ENCODE measurements at regions not wholly inside any gene's neighbourhood (a gene's known extent, or its start where the extent isn't known, plus 50 kb on each side); places are given as distances from the start of the nearest gene placed in this dataset.
"Not testable (repeated sequence)": the region's sequence is repeated elsewhere in the genome, so short reads cannot be mapped to it uniquely, and the experiment has no call there.

DNA sequence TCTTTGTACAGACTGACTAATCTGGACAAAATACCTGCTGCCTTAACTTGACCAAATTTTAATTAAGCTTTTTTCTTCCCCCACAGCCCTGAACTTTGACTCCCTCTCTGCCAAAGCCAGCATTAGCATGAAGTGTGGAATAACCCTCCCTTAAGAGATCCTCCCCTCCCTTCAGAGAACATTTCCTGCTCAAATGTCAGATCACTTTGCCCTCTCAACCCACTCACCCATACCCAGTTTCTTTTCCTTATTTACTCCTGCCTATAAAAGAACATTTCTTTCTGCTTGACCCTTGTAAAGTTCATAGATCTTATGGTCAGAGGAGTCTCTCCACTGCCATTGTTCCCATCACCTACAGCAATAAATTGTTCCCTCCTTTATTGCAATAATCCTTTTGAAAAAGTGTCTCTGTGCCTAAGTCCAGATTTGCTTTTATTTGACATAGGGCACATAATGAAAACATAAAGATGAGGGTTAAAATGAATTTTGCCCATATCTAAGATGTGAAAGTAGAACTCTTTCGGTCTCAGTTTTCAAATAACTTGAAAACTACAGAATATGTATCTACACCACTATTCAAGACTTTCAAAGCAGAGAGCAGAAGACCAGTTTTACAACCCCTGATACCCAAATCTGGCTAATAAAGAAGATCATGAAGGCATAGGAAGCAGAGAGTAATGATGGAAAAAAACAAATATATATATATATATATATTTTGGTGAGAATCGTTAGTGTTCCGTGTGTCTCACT is 289.7 kb upstream of the ANXA10 start:
- no peak for DNase-seq (ENCODE audit: low spot score)
- no peak for ATAC-seq

GRCh38 chr4:167811958-167812357 is 280.4 kb upstream of the ANXA10 start:
- no peak for ATAC-seq
- no peak for DNase-seq (ENCODE audit: low spot score)

DNA sequence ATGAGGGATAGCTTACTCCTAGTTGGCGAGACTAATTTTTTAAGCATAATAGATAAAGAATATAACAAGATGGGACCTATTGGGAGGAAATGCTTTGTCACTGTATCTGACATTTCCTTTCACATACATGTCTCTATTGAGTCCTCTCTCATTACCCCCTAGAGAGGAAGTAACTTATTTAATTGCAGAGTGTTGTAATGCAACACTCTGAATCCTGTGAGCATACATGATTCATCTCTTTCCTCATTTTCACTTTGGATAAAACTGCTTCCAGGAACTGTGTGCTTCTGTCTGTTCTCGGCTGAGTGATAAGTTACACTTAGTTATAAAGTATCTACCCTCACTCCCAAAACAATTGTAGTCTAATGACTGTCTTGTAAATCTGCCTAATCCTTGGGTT is 266.1 kb upstream of the ANXA10 start:
- DNase-seq (ENCODE audit: low spot score) (no peak), ATAC-seq (no peak)

GRCh38 chr4:167831855-167832254 is 260.5 kb upstream of the ANXA10 start:
- ATAC-seq (no peak), DNase-seq (ENCODE audit: low spot score) (no peak)

DNA sequence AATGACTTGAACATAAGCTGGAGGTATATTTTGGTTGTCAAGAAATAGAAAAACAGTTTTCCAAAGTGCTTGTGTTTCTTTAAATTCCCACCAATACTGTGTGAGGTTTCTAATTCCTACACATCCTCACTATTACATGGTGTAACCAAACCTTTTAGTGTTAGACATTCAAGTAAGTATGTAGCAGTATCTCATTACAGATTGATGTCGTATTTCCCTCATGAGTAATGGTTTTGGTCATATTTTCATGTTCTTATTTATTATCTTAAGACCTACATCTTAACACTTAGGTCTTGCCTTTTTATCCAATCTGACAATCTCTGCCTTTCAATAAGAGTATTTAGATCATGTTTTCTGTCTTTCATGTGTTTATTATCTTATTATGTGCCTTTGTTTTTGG is 253.7 kb upstream of the ANXA10 start:
- no peak for DNase-seq (ENCODE audit: low spot score)
- no peak for ATAC-seq

DNA sequence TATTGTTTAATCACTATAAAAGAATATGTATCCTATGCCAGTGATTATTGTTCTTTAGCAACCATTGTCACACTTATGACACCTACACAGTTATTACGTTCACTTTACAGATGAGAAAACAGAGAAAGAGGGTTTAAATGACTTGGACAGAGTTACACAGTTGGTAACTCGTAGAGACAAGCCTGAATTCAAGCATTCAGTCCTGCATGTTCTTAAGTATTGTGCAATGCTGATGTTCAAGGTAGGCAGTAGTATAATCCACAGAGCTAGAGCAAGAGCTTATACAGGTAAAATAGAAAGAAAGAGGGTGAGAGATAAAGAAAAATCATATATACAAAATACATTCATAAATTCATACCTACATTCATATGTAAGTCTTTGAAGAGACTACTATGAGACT is 249.8 kb upstream of the ANXA10 start:
- no peak for ATAC-seq
- no peak for DNase-seq (ENCODE audit: low spot score)

- no peak for DNase-seq (ENCODE audit: low spot score)
- ATAC-seq: no peak
Measured at GRCh38 chr4:167854881-167855280, 237.5 kb upstream of the ANXA10 start.

GRCh38 chr4:167858127-167858526 is 234.2 kb upstream of the ANXA10 start:
- not testable (repeated sequence) for ATAC-seq; DNase-seq (ENCODE audit: low spot score)

GRCh38 chr4:167867191-167867590 is 225.1 kb upstream of the ANXA10 start:
- ATAC-seq (no peak), DNase-seq (ENCODE audit: low spot score) (no peak)

- ATAC-seq (no peak), DNase-seq (ENCODE audit: low spot score) (no peak)
Measured at GRCh38 chr4:167868163-167868562, 224.2 kb upstream of the ANXA10 start.

DNA sequence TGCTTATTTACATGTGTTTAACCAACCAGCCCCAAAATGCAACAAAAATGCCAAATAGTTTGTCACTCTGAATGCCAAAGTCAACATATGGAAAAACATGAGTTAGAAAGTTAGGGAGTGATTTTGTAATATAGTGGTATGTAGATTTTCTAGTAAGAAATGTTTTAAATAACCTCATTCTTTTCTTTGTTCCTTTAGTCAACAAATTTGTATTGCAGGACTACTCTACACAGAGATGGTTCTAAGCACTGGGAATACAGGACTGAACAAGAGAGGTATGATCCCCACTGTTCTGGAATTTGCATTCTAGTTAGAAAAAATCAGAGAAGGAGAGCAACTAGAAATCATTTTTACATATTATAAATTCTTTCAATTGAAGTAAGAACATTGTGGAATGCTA is 218.8 kb upstream of the ANXA10 start:
- ATAC-seq: no peak

DNA sequence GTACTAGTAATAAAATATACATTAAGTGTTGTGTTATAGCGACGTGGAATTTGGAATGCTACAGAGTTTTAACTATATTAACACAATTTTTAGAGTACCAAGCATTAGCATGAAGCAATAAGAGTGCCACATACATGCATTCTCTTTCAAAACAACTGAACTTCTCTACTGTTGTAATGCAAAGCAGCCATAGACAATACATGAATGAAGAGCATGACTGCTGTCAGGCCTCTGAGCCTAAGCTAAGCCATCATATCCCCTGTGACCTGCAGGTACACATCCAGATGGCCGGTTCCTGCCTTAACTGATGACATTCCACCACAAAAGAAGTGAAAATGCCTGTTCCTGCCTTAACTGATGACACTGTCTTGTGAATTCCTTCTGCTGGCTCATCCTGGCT is 216.2 kb upstream of the ANXA10 start:
- ATAC-seq; DNase-seq (ENCODE audit: low spot score): not testable (repeated sequence)

More for the DNA sequence above, 218.8 kb upstream of the ANXA10 start:
- no peak for DNase-seq (ENCODE audit: low spot score)

DNA sequence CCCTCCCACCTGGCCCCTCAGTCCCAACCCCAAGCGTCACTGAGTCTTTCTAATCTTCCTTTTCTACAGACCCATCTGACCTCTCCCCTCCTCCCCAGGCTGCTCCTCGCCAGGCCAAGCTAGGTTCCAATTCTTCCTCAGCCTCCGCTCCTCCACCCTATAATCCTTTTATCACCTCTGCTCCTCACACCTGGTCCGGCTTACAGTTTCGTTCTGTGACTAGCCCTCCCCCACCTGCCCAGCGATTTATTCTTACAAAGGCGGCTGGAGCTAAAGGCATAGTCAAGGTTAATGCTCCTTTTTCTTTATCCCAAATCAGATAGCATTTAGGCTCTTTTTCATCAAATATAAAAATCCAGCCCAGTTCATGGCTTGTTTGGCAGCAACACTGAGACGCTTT is 214.5 kb upstream of the ANXA10 start:
- not testable (repeated sequence) for ATAC-seq; DNase-seq (ENCODE audit: low spot score)

DNA sequence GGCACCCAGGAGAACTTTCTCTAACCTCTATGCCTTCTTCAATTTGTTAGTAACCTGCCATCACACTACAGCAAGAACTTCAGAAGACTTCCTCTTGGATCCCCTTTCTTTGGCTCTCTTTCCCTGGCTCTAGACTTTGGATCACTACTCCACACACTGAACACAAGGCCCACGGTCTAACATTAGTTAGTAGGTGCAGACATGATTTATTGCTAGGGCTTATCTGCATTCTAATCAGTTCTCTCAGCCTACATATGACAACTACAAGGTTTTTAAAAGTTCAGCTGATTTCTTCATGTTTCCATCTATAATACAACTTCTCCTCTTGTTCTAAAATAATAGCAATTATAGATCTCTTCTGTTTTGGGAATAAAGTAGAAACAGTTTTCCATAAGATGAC is 209.1 kb upstream of the ANXA10 start:
- ATAC-seq: no peak
- no peak for DNase-seq (ENCODE audit: low spot score)

GRCh38 chr4:167885071-167885470 is 207.3 kb upstream of the ANXA10 start:
- ATAC-seq: no peak
- DNase-seq (ENCODE audit: low spot score): no peak

DNA sequence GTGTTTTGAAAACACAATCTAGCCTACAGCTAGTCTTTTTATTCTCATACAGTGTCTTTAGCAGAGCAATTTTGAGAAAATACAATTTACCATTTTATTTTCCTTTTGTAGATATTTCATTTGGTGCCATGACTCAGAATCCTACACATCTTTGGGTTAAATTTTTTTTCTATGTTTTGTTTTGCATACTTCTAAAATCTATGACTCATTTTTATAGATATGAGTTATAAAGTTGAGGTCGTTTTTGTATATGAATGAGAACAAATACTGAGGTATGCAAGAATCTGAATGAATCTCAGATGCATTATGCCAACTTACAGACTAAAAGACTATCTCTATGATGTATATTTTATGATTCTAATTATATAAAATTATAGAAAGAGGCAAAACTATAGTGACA is 206.5 kb upstream of the ANXA10 start:
- ATAC-seq (no peak), DNase-seq (ENCODE audit: low spot score) (no peak)

DNA sequence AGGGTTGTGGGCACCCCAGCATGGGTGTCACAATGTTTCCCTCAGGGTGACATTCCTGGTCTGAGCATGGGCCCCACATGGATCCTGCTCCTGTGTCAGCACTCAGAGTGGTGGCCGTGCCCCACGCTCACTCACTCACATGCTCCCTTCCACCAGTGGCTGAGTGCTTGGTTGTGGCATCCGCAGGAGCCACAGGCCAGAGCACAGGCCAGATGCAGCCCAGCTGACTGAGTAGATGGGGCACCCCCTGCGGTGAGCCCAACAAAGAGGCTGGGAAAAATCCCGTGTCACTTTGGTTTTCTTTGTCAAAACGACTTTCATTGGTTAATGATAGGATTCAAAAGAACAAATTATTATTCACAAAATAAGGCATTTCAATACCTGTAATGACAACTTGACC is 204.6 kb upstream of the ANXA10 start:
- no peak for ATAC-seq
- DNase-seq (ENCODE audit: low spot score): no peak

DNA sequence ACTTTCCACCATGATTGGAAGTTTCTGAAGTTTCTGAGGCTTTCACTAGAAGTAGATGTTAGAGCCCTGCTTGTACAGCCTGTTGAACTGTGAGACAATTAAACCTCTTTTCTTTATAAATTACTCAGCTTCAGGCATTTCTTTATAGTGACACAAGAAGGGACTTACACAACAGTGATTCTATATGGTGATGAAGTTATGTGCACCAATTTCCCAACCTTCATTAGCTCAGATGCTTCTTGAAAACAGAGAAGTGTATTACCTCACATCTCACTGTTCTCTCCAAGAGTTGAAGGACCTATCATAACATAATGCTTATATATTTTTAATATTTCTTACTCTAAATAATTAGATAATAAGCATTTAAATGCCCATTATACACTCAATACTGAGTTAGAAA is 202.1 kb upstream of the ANXA10 start:
- DNase-seq (ENCODE audit: low spot score) (no peak), ATAC-seq (no peak)

- DNase-seq (ENCODE audit: low spot score) (no peak), ATAC-seq (no peak)
Measured at GRCh38 chr4:167893531-167893930, 198.8 kb upstream of the ANXA10 start.

GRCh38 chr4:167896260-167896659 is 196.1 kb upstream of the ANXA10 start:
- DNase-seq (ENCODE audit: low spot score); ATAC-seq: not testable (repeated sequence)

GRCh38 chr4:167897116-167897515 is 195.2 kb upstream of the ANXA10 start:
- ATAC-seq: no peak

DNA sequence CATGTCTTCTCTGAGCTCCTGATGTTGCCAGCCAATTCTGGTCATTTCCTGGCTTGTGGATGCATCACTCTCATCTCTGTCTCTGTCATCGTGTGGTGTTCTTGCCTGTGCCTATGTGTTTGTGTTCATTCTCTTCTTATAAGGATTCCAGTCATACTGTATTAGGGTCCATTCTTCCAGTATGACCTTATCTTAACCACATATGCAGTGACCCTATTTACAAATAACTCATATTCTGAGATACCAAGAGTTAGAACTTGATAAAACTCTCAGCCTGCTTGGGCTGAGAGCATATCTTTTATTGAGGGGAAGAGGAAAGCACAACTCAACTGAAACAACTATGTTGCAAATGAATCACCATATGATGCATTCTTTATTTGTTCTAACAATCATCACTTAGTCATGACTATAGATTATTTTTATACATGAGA is 189.0 kb upstream of the ANXA10 start:
- no peak for ATAC-seq
- DNase-seq (ENCODE audit: low spot score): no peak

More at GRCh38 chr4:167897116-167897515, 195.2 kb upstream of the ANXA10 start:
- DNase-seq (ENCODE audit: low spot score): no peak

DNA sequence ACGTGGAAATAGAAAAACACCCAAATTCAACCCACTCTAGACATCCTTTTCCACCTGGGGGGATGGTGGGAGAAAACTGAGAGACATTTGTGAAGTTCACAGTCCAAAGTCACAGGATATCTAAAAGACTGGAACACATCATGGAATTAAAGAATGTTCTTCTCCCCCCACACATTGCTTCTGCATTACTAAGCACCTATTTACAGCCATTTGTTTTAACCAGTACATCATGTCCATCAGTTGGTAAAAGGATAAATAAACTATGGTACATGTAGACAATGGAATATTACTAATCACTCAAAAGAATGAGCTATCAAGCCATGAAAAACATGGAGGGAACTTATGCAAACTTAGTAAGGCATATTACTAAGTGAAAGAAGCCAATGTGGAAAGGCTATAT is 185.5 kb upstream of the ANXA10 start:
- no peak for DNase-seq (ENCODE audit: low spot score)
- no peak for ATAC-seq

Measured in left lobe of liver (tissue), 2 donors.